ENCODE measurements at regions not wholly inside any gene's neighbourhood (a gene's known extent, or its start where the extent isn't known, plus 50 kb on each side); places are given as distances from the start of the nearest gene placed in this dataset.

DNA sequence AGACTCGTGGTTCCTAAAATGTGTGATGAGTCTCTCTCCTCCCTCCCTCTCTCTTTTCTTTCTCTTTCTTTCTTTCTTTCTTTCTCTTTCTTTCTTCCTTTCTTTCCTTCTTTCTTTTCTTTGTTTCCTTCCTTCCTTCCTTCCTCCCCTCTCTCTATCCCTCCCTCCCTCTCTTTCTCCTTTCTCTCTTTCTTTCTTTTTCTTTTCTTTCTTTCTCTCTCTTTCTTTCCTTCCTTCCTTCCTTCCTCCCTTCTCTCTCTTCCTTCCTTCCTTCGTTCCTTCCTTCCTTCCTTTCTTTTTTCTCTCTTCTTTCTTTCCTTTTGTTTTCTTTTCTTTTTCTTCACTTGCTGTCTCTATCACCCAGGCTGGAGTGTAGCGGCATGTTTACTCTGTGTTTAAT, 290.8 kb downstream of the NFKBIZ start:
- no peak for FAIRE-seq
- no peaks in the 10 kb centered on the region for H3K36me3 ChIP-seq (ENCODE audit: control insufficient read depth in 2 of 2, extremely low read depth in 1 of 2, insufficient read depth in 2 of 2, low read length in 2 of 2)
- no peak overlapping the region for H2AFZ ChIP-seq (ENCODE audit: low read depth, low read length)
- intact Hi-C loops (cut with micrococcal nuclease), result no loop called here
- TF ChIP-seq FOS (IDR thresholded peaks at IDR 0.05; ENCODE audit: borderline replicate concordance, insufficient read depth, low read length), result no peak
- TF ChIP-seq JUN (IDR thresholded peaks at IDR 0.05; ENCODE audit: borderline replicate concordance, insufficient read depth, insufficient read length, low read depth), result no peak
- TF ChIP-seq GATA2 (IDR thresholded peaks at IDR 0.05; ENCODE audit: insufficient read depth, insufficient read length, low read depth, low read length), result no peak
- TF ChIP-seq POLR2AphosphoS5 (IDR thresholded peaks at IDR 0.05; ENCODE audit: insufficient read depth, low read depth, low read length), result no peak
- no peak for TF ChIP-seq MAX (IDR thresholded peaks at IDR 0.05; ENCODE audit: insufficient read depth, insufficient read length)
- no peak for TF ChIP-seq MYC (IDR thresholded peaks at IDR 0.05; ENCODE audit: low read depth, low read length)
- no peak for TF ChIP-seq POLR2A (IDR thresholded peaks at IDR 0.05; ENCODE audit: low read depth, low read length)
- TF ChIP-seq EZH2 (IDR thresholded peaks at IDR 0.05; ENCODE audit: borderline replicate concordance, low read depth, low read length, severe bottlenecking), result no peak
- TF ChIP-seq, protein P1, sequence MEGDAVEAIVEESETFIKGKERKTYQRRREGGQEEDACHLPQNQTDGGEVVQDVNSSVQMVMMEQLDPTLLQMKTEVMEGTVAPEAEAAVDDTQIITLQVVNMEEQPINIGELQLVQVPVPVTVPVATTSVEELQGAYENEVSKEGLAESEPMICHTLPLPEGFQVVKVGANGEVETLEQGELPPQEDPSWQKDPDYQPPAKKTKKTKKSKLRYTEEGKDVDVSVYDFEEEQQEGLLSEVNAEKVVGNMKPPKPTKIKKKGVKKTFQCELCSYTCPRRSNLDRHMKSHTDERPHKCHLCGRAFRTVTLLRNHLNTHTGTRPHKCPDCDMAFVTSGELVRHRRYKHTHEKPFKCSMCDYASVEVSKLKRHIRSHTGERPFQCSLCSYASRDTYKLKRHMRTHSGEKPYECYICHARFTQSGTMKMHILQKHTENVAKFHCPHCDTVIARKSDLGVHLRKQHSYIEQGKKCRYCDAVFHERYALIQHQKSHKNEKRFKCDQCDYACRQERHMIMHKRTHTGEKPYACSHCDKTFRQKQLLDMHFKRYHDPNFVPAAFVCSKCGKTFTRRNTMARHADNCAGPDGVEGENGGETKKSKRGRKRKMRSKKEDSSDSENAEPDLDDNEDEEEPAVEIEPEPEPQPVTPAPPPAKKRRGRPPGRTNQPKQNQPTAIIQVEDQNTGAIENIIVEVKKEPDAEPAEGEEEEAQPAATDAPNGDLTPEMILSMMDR (IDR thresholded peaks at IDR 0.05; ENCODE audit: extremely low read depth in 1 of 2, insufficient read depth in 1 of 2, low read depth in 1 of 2, low read length in 2 of 2), result no peak
- ChIA-PET POLR2A (interaction anchor here (1.1 kb wide), 1 partner anchor 291 kb away, joined by 6 read pairs; the partner anchor contains the start of gene NFKBIZ), CTCF (interaction anchor here (1.1 to 1.9 kb wide), 2 partner anchors 39 to 89 kb away, joined by 3 to 6 read pairs; no protein-coding TSS in a partner anchor)
- no peaks in the 10 kb centered on the region for H3K9me3 ChIP-seq (replicated peaks; ENCODE audit: control insufficient read depth, insufficient read depth, low read length)
- H3K4me3 ChIP-seq (replicated peaks in 1 of 3; ENCODE audit: insufficient read depth in 1 of 3, low read depth in 1 of 3, low read length in 3 of 3), result no peak overlapping the region
- H4K20me1 ChIP-seq (replicated peaks; ENCODE audit: control insufficient read depth, extremely low read depth, insufficient read depth, low read length), result no peaks in the 10 kb centered on the region
- no peak overlapping the region for H3K9ac ChIP-seq (replicated peaks; ENCODE audit: extremely low read depth, insufficient read depth, low read length)
- H3K4me2 ChIP-seq (ENCODE audit: insufficient read depth, low read length), result no peak overlapping the region
- no peaks in the 10 kb centered on the region for H3K9me1 ChIP-seq (replicated peaks; ENCODE audit: control insufficient read depth, extremely low read depth, insufficient read depth, low read length)
- no peaks in the 10 kb centered on the region for H3K79me2 ChIP-seq (ENCODE audit: control insufficient read depth, insufficient read depth, low read length)
- no TSS peak for BruUV-seq (replicated peaks)
- H3K4me1 ChIP-seq (ENCODE audit: control insufficient read depth, extremely low read depth, insufficient read depth, low read length), result peaks cover 20% of the 10 kb centered on the region
- no peak overlapping the region for H3K27ac ChIP-seq (ENCODE audit: insufficient read depth, low read depth, low read length)
- H3K27me3 ChIP-seq (ENCODE audit: control insufficient read depth in 2 of 2, insufficient read depth in 2 of 2, low read length in 2 of 2), result no peaks in the 10 kb centered on the region
- dilution Hi-C loops (cut with MboI; ENCODE audit: extremely low pct_ligation_motif_present, low sequenced_read_pairs), result no loop called here
- no peak for DNase-seq (ENCODE audit: low read depth, low spot score)
